GM12892 (cell line): ENCODE measurements at regions not wholly inside any gene's neighbourhood (a gene's known extent, or its start where the extent isn't known, plus 50 kb on each side); places are given as distances from the start of the nearest gene placed in this dataset.

Experiments used
- POLR2A ChIP-seq: IDR thresholded peaks from 2 replicates; pipeline ENCODE4 v1.6.1; 2011; ENCODE audit warnings: low read depth, low read length, control low read depth
- POLR2AphosphoS5 ChIP-seq: IDR thresholded peaks from 2 replicates; pipeline ENCODE4 v1.6.1; 2011; ENCODE audit warnings: low read depth, low read length, control low read depth

DNA sequence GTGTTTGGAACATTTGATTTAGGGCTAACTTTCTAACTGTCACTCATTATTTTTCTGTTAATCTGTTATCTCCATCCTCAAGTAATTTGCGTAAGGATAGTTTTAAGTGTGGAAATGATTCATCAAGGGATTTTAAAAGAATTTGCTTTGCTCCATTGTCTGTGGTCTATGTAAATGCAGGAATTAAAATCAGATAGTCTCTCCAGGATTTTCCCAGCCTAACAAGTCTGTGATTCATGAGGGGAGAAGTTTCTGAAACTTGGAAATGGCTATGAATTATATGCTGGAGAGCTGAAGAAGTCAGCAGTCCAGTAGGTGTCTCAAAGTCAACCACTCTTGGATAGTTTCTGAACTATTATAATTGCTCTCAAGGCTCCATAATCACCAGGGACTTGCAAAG lies 264.5 kb downstream of the MRPL39 start:
- TF ChIP-seq POLR2AphosphoS5, result no peak
- no peak for TF ChIP-seq POLR2A
